Tibial nerve (tissue), 4 donors: ENCODE measurements at regions not wholly inside any gene's neighbourhood (a gene's known extent, or its start where the extent isn't known, plus 50 kb on each side); places are given as distances from the start of the nearest gene placed in this dataset.

Source experiments
- DNase-seq, 2 donors: peaks; one replicate each; pipeline ENCODE4 v3.0.0-alpha.2; 2019; ENCODE audit warnings: low spot score in 2 of 2
- H3K27ac ChIP-seq, 4 donors: fragments of 200-600 bp; sonication (generic) in 3 of 4; one replicate each; pipeline ENCODE4 v1.5.1; 2017 to 2019; ENCODE audit warnings: mild to moderate bottlenecking in 1 of 4
- H3K27me3 ChIP-seq, 2 donors: fragments of 200-600 bp; sonication (generic) in 1 of 2; one replicate each; pipeline versions ENCODE4 v1.5.1 to v1.6.0; 2017 to 2019
- H3K36me3 ChIP-seq, 3 donors: fragments of 200-600 bp; sonication (generic); one replicate each; pipeline ENCODE4 v1.5.1; 2018 to 2019
- H3K4me1 ChIP-seq, 4 donors: fragments of 200-600 bp; sonication (generic) in 3 of 4; one replicate each; pipeline ENCODE4 v1.5.1; 2017 to 2019
- H3K4me3 ChIP-seq, 4 donors: fragments of 200-600 bp; sonication (generic) in 3 of 4; one replicate each; pipeline ENCODE4 v1.5.1; 2017 to 2019; ENCODE audit warnings: mild to moderate bottlenecking in 1 of 4, moderate library complexity in 1 of 4
- H3K9me3 ChIP-seq, 4 donors: fragments of 200-600 bp; sonication (generic) in 3 of 4; one replicate each; pipeline ENCODE4 v1.5.1; 2017 to 2019
- EP300 ChIP-seq, 2 donors: sonication (generic); formaldehyde crosslinking; IDR thresholded peaks; one replicate each; pipeline ENCODE4 v1.6.1; 2017; ENCODE audit warnings: antibody characterized with exemption in 2 of 2, mild to moderate bottlenecking in 1 of 2
- POLR2A ChIP-seq, 2 donors: fragments of 450-650 bp; IDR thresholded peaks; one replicate each; pipeline ENCODE4 v1.6.1; 2017; ENCODE audit warnings: antibody characterized with exemption in 2 of 2, mild to moderate bottlenecking in 2 of 2, moderate library complexity in 2 of 2
- WGBS, 2 donors: methylation state at CpG; one replicate each; pipeline ENCODE4 v1.1.5; 2018; 5-methylcytosine and 5-hydroxymethylcytosine counted together
- TF ChIP-seq, protein P1 (sequence below), 5 experiments: fragments of 200-600 bp in 3 of 5; fragments of 450-650 bp in 2 of 5; sonication (generic) in 3 of 5; IDR thresholded peaks; one replicate each; pipeline ENCODE4 v1.5.1; 2016 to 2019; ENCODE audit warnings: antibody characterized with exemption in 5 of 5, mild to moderate bottlenecking in 3 of 5, moderate library complexity in 2 of 5

GRCh38 chr16:66294507-66294906 lies 72.0 kb upstream of the CDH5 start:
- H3K27me3 ChIP-seq: peaks cover 0 to 3% of the 10 kb centered on the region in 2 donors
- H3K4me3 ChIP-seq: no peak overlapping the region
- WGBS, 2 donors: 89 to 93% methylated on average over 4 of the region's 4 CpGs
- DNase-seq: no peak
- H3K27ac ChIP-seq: no peak overlapping the region
- no peak for TF ChIP-seq POLR2A (IDR thresholded peaks at IDR 0.05)
- TF ChIP-seq EP300 (IDR thresholded peaks at IDR 0.05): no peak
- TF ChIP-seq, protein P1, sequence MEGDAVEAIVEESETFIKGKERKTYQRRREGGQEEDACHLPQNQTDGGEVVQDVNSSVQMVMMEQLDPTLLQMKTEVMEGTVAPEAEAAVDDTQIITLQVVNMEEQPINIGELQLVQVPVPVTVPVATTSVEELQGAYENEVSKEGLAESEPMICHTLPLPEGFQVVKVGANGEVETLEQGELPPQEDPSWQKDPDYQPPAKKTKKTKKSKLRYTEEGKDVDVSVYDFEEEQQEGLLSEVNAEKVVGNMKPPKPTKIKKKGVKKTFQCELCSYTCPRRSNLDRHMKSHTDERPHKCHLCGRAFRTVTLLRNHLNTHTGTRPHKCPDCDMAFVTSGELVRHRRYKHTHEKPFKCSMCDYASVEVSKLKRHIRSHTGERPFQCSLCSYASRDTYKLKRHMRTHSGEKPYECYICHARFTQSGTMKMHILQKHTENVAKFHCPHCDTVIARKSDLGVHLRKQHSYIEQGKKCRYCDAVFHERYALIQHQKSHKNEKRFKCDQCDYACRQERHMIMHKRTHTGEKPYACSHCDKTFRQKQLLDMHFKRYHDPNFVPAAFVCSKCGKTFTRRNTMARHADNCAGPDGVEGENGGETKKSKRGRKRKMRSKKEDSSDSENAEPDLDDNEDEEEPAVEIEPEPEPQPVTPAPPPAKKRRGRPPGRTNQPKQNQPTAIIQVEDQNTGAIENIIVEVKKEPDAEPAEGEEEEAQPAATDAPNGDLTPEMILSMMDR (IDR thresholded peaks at IDR 0.05): no peak
- H3K4me1 ChIP-seq: no peaks in the 10 kb centered on the region
- no peaks in the 10 kb centered on the region for H3K36me3 ChIP-seq
- no peaks in the 10 kb centered on the region for H3K9me3 ChIP-seq

DNA sequence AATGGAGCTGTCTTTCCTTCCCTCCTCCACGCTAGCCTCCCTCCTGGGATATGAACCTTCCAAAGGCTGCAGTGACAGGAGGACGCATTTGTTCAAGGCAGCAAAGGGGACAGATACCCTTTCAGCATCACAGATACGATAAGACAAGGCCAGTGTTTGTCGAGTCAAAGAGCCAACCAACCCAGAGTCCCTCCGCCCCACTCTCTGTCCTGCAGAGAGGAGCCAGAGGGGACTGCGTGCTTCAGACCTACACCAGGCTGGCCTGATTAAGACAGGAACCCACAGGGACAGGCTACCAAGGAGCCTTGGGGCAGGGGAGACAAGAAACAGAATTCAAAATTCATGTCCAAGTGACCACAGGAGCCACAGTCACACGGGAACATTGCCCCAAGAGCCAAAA lies 72.6 kb upstream of the CDH5 start:
- H3K4me1 ChIP-seq: no peaks in the 10 kb centered on the region
- no peaks in the 10 kb centered on the region for H3K36me3 ChIP-seq
- no peaks in the 10 kb centered on the region for H3K9me3 ChIP-seq
- peaks cover 0 to 3% of the 10 kb centered on the region in 2 donors for H3K27me3 ChIP-seq
- TF ChIP-seq, protein P1 (IDR thresholded peaks at IDR 0.05): no peak
- H3K4me3 ChIP-seq: no peak overlapping the region
- DNase-seq: no peak
- H3K27ac ChIP-seq: no peak overlapping the region
- 83 to 85% methylated on average over 7 of the region's 7 CpGs for WGBS, 2 donors

- TF ChIP-seq EP300 (IDR thresholded peaks at IDR 0.05): no peak
- TF ChIP-seq, protein P1 (IDR thresholded peaks at IDR 0.05): no peak
- TF ChIP-seq POLR2A (IDR thresholded peaks at IDR 0.05): no peak
- Histone ChIP-seq H3K4me3 (no peak overlapping the region), H3K27ac (no peak overlapping the region), H3K27me3 (peaks cover 0 to 3% of the 10 kb centered on the region in 2 donors), H3K9me3 (no peaks in the 10 kb centered on the region), H3K4me1 (no peaks in the 10 kb centered on the region), H3K36me3 (no peaks in the 10 kb centered on the region)
- DNase-seq: no peak
- WGBS, 2 donors: 69 to 72% methylated on average over 5 of the region's 5 CpGs
These were observed 73.2 kb upstream of the CDH5 start for GRCh38 chr16:66293207-66293735.

DNA sequence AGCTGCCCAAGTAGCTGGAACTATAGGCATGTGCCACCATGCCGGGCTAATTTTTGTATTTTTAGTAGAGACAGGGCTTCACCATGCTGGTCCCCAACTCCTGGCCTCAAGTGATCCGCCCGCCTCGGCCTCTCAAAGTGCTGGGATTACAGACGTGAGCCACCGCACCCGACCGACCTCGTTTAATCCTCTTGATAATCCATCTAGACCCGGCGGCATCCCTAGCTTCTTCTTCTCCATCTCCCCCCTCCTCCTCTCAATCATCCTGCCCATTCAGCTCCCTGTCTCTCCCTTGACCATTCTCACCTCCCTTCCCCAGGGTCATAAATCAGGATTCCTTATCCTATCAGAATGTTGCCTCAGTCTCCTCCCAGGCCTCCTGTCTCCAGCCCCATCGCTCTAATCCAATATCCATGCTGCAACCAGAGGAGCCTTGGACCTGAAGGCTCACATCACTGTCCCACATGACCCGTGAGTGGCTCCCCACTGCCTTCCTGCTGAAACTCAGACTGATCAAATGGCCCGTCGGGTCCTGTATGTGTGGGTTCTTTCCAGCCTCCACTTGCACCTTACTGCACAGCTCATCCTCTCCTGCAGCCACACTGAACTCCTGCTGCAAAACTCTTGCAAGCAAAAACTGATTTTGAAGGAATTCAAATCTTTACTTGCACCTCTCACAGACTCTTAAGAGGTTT lies 74.1 kb upstream of the CDH5 start:
- no peak for TF ChIP-seq EP300 (IDR thresholded peaks at IDR 0.05)
- 91 to 92% methylated on average over 15 of the region's 15 CpGs for WGBS, 2 donors
- Histone ChIP-seq H3K4me3 (no peak overlapping the region), H3K36me3 (no peaks in the 10 kb centered on the region), H3K27ac (no peak overlapping the region), H3K4me1 (no peaks in the 10 kb centered on the region), H3K9me3 (no peaks in the 10 kb centered on the region), H3K27me3 (peaks cover 0 to 3% of the 10 kb centered on the region in 2 donors)
- no peak for DNase-seq

DNA sequence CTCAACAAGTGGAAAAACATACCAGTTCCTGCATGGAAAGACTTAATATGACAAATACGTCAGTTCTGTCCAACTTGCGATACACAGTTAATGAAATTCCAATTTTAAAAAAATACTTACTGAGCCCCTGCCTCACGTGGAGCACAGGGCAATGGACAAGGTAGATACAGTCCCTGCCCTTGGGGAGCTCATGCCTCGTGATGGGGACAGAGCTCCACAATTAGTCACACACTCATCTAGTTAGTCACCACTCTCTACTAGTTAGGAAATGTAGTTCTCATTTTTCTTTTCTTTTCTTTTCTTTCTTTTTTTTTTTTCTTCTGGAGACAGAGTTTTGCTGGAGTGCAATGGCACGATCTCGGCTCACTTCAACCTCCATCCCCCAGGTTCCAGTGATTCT lies 74.7 kb upstream of the CDH5 start:
- 87 to 91% methylated on average over 6 of the region's 6 CpGs for WGBS, 2 donors

More for the DNA sequence above, 74.7 kb upstream of the CDH5 start:
- Histone ChIP-seq H3K27ac (no peak overlapping the region), H3K27me3 (peaks cover 0 to 3% of the 10 kb centered on the region in 2 donors), H3K4me3 (no peak overlapping the region), H3K9me3 (no peaks in the 10 kb centered on the region), H3K4me1 (no peaks in the 10 kb centered on the region), H3K36me3 (no peaks in the 10 kb centered on the region)
- no peak for DNase-seq
- TF ChIP-seq, protein P1 (IDR thresholded peaks at IDR 0.05): no peak
- TF ChIP-seq POLR2A (IDR thresholded peaks at IDR 0.05) (no peak), EP300 (IDR thresholded peaks at IDR 0.05) (no peak)
